GM15510 (cell line): ENCODE measurements at regions not wholly inside any gene's neighbourhood (a gene's known extent, or its start where the extent isn't known, plus 50 kb on each side); places are given as distances from the start of the nearest gene placed in this dataset.

Experiments used
- POLR2A ChIP-seq: IDR thresholded peaks from 3 replicates; pipeline ENCODE4 v1.6.1; 2011; ENCODE audit warnings: borderline replicate concordance; ENCODE audit not compliant: insufficient read length; ENCODE audit errors: extremely low read depth

DNA sequence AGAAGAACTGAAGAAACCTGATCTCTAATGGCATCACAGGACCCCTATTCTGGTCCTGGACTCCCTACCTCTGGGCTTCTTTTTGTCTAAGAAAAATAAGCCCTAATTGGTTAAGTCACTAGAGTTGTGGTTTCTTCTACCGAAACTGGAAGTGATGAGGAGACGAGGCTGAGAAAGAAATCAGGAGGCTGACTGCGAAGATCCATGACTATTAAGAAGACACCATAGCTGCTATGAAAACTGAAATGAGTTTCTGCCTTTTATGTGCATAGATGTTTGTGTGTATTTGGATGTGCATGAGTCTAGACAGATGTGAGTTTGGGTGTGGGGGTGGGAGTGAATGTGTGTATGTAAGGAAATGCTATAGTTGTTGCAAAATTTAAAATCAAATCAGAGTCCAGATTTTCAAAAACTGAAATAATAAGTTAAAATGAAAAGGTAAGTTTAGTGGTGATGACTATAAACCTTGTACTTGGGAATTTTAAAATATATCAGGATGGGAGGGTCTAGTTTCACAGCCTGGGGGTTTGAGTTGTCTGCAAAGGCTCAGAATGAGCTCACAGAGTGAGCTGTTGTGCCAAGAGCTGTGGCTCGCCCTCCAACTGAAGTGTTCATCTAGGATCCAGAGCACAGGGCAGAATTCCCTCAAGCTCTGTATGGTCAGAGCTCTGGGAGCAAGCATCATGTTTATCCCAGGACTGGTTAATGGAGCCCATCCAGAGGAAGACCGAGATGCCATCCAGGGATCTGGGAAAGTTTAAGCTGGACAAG lies 94.9 kb downstream of the VCPKMT start:
- TF ChIP-seq POLR2A = no peak

DNA sequence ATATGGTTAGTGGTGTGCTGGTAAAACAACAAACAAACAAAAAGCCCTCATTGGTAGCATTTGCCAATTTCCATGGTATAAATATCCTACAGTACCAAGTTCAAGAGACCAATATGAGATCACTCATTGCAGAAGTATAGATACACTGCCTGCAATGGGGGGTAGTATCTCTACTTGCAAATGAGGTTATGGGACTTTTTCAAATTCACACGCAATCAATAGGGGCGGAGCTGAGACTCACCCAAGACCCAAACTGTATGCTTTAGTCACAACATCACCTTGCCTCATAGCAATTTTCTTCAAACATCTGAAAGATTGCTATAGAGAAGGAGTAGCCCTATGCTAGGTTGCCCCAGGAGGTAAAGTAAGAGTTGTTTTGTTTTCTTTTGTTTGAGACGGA lies 93.7 kb downstream of the VCPKMT start:
- no peak for TF ChIP-seq POLR2A

DNA sequence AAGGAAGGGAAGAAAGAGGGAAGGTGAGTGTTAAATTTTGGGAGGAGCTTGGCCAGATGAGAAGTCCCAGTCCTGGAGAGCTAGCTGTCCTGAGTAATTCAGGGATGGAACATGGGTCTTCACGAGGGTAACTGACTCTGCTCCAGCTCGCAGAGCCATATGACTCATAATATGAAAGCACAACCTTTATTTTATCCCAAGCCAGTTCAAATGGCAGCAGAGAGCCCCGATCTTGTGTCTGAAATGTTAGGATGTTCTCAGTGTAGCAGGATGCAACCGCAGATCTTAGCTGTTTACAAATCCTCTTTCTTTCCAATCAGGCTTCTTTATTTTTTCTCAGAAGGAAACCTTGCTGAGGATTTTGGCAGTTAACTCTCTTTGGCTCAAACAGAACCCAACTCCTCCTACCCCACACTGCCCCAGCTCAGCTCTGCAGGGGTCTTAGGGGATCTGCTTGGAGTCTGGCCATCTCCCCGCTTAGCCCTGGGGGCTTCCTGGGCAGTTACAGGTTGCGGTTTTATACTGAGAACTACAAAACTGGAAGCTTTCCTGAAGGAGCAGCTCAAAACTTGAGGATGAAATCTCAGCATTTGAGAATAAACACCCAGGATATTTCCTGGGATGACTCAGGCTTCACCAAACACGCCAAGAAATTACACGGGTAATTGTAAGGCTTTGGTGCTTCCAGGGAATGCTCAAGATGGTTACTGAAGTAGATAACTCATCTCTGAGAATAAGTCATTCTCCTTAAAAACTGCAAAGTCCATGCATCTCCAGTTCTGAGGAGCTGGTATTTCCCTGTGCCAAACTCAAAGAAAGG lies 92.5 kb downstream of the VCPKMT start:
- TF ChIP-seq POLR2A = no peak

DNA sequence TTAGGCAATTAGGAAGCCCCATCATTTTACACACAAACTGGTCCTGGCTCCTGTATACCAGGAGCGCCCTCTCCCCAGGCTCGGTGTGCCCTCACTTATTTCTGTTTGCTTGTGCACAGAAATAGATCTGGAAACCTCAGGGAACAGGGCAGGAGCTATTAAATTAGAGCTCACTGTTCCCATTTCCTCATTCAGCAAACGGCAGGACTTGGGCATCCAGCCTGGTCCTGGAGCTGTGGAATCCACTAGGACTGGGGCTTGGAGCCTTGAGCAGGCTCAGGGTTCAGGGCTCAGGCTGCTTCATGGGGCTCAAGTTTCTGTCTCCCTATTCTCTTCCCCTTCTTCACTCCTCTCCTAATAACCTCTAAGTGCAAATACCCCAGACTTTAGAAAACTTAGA lies 91.3 kb downstream of the VCPKMT start:
- no peak for TF ChIP-seq POLR2A

DNA sequence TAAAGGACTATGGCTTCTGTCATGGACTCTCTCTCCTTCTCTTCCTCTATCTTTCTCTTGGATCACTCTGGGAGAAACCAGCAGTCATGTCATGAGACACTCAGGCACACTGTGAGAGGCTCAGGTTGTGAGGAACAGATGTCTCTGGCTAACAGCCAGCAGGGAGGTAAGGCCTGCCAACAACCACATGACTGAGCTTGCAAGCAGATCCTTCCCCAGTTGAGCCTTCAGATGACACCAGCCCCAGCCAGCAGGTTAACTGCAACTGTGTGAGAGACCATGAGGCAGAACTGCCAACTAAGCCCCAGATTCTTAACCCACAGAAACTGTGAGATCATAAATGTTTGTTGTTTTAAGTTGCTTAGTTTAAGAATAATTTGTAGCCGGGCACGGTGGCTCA lies 90.6 kb downstream of the VCPKMT start:
- TF ChIP-seq POLR2A = no peak

DNA sequence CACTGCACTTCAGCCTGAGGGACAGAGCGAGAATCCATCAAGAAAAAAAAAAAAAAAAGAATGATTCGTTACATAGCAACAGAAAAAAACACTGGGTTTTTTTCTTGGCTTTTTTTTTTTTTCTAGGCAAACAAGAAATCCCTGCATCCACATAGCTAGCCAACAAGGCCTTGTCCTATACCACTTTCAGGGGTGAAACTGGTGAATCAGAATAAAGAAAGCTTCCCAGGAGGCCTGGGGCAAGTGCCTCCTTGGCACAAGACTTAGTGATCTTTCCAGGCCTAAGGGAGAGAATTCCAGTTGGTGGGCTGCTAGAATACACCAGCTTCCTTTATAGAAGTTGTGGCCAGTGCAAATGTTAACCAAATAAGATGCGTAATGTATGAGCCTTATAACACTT lies 90.0 kb downstream of the VCPKMT start:
- no peak for TF ChIP-seq POLR2A

DNA sequence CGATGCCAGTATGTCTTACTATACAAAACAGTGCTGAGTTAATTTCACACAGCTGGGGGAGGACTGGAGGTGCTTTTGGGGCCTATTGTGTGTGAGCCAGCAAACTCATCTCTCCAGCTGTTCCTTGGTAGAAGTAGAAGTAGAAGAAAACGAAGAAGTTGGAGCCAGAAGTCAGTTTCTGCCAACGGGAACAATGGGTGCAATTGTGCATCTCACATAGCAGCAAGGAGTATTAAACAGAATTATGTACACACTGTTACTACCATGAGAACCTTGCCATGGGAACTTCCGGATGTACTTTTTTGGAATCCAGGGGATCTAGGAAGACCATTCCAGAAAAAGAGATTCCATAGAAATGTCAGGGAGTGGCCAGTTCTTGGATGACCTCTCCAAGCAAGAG lies 88.6 kb downstream of the VCPKMT start:
- TF ChIP-seq POLR2A = no peak

DNA sequence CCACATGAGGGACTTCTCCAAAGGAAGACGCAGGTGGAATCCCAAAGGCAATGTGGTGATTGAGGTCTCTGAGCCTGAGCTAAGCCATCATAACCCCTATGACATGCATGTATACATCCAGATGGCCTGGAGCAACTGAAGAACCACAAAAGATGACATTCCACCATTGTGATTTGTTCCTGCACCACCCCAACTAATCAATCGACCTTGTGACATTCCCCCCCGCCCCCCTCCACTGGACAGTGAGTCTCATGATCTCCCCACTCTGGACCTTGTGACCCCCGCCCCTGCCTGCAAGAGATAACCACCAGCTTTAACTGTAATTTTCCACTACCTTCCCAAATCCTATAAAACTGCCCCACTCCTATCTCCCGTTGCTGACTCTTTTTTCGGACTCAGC lies 87.9 kb downstream of the VCPKMT start:
- TF ChIP-seq POLR2A = no peak

DNA sequence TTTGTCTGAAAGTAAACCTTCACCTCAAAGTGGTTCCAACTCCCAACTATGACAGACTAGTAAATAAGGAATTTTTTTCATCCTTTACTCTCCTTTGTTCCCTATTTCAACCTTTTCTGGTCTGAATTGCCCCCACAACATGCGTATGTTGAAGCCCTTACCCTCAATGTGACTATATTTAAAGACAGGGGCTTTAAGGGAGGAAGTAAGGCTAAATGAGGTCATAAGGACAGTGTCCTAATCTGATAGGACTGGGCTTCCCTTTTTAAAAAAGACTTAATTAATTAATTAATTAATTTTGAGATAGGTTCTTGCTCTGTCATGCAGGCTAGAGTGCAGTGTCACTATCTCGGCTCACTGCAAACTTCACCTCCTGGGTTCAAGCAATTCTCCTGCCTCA lies 86.3 kb downstream of the VCPKMT start:
- TF ChIP-seq POLR2A = no peak

DNA sequence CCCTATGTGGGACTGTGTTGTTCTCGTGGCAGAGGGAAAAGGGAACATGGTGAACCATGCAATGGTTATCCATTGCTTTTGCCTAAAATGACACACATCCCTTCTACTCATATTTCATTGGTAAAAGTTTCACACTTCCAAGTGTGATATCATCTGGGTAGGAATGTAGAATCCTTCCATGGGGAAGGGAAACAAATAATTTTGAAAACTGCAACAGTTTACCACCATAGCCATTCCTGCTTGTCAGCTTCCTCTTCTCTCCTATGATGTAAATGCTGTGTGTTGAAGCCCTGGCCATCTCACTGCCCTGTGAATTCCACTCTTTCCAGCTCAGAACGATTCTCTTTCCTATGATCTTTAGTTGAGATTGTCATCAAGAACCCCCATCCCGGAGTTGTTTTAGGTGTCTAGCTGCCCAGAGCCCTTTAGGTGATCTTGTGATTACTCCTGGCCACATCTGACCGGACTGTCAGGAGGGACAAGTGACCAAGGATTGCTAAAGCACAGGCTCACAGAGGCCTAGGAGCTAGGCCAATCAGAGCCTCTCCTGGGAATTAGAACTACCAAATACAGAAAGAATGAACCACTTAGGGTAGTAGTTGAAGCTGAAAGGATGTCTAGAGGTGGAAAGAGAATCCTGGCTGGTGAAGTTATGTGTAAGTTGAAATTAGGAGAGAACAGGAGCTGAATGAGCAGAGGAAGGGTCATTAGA lies 84.6 kb downstream of the VCPKMT start:
- TF ChIP-seq POLR2A = no peak

DNA sequence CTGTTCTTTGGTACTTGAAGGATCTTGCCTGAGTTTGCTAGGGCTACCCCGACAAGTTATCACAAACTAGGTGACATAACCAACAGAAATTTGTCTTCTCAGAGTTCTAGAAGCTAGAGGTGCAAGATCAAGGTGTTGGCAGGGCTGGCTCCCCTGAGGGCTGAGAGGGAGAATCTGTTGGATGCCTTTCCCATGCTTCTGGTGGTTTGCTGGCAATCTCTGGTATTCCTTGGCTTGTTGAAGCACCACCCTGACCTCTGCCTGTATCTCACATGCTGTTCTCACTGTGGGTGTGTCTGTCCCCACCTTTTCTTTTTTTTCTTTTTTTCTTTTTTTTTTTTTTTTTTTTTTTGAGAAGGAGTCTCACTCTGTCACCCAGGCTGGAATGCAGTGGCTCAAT lies 81.2 kb downstream of the VCPKMT start:
- TF ChIP-seq POLR2A = no peak

DNA sequence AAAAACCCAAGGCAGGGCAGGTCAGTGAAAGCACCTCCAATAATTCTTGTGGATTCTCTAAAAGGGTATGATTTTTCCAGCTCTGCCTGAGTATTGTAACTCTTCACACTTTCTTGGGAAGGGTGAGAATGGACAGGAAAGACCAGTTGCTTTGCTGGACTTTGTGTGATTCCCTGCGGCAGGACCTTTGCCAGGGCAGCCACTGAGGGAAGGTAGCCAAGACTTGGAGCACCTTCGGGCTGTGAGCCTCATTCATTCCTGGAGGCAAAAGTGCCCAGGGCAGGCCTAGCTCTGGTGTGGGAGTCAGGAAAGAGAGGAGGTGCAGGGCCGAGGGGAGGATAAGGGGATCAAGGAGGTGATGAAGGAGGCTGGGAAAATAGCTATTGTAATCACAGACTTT lies 80.2 kb downstream of the VCPKMT start:
- TF ChIP-seq POLR2A = no peak

DNA sequence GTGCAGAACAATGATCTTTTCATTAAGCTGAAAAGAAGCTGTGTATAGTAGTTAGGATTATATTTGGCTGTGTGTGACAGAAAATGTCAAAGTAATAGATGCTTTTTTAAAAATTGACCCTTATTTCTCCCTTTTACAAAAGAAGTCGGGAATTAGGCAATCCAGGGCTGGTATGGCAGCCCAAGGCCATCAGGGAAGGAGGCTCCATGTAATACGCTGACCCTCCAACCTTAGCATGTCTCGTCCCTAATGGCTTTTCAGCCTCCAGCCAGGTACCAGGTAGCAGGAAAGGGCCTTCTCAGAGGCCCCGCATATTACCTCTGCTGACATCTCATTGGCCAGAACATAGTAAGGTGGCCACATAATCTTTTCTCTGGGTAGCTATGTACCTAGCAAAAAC lies 79.7 kb downstream of the VCPKMT start:
- TF ChIP-seq POLR2A = no peak

DNA sequence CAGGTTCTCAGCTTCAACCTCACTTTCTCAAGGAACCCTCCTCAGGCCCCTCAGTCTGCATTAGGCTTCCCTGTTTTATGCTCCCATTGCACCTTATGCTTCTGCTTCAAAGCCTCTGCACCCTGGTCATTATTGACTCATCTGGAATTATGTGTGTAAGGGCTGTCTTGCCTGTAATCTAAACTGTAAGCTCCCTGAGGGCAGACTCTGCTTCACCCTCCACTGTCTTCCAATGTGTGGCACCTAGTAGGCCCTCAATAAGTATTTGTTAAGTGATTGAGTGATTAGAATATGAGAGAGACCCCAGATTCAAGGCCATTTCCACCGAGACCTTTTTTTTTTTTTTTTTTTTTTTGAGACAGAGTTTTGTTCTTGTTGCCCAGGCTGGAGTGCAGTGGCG lies 79.1 kb downstream of the VCPKMT start:
- TF ChIP-seq POLR2A = no peak

DNA sequence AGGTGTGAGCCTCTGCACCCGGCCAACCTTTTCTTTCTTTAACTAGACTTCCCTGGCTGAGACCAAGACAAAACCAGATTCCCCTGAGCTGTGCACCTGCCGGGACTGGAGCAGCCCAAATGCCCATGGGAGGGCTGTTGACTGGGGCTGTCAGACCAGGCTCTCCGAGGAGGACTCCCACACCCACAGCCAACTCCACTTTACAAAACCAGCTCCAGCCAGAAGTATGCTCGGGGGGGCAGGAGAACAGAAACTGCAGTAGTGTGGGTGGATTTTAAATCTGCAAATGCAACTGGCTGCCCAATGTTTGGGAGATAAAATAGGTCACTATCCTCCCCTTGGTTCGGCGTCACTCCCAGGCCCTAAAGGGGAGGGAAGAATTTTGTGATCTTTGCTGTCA lies 78.5 kb downstream of the VCPKMT start:
- TF ChIP-seq POLR2A = no peak

DNA sequence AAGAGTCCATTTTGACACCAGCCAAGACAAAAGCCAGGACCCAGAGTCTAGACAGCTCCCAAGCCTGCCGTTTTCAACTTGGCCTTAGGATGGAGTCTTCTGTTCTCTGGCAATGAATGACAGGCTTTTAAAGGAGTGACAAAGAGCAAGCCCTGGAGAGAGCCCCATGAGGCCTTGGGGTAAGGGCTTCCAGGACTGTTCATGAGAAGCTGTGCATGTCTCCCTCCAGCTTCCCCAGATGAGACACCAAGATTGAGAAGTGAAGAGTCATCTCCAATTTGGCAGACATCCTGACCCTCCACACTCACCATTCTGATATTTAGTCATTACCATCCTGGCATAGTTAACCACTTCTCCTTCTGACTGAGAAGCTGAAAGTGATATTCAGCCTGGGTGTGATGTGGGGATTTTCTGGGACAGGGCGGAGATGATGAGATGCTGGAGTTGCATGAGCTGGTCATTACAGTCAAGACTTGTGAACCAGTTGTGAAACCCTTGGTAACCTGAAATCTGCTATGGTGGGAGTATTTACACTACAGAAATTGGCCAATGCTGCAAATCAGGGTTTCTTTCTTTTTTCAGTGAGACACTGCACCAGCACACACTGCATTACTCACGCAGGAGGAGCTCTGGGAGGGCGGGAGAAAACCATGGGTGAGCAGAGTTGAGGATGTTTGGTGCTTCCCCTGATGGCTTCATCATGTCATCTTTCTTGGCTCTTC lies 77.8 kb downstream of the VCPKMT start:
- no peak for TF ChIP-seq POLR2A

DNA sequence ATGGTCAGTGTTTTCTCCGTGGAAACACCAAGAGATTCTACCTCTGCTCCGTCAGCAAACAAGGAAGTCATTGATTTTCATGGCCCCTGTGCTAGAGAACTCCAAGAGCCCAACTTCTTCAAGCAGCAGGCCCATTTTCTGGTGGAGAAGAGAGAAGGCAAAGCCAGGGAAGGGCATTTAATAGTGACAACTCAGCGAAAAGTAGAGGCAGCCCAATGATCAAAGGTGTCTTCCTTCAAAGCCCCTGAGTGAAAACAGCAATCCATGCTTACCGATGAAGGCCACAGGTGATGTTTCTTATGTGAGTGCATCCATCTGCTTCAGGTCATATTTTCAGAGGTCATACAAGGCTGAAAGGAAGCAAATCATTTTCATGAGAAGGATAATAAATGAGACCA lies 77.3 kb downstream of the VCPKMT start:
- TF ChIP-seq POLR2A = no peak
